ENCODE measurements at regions not wholly inside any gene's neighbourhood (a gene's known extent, or its start where the extent isn't known, plus 50 kb on each side); places are given as distances from the start of the nearest gene placed in this dataset.

DNA sequence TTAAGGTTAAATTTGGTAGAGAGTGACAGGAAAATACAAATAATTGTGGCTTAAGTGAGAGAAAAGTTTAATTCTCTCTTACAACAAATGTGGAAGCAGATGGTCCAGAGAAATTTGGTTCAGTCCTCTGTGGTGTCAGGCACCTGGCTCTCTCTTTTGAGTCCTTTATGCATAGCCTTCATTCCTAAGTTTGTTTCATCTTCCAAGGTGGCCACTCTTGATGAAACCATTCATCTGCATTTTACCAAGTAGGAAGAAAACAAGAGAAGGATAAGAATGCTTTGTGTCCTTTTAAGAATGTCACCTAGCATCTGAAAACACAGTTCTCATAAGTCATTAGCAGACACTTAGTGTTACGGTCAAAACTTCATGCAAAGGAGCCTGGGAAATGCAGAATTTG lies 442.5 kb downstream of the CCER1 start:
- CTCF ChIA-PET = no interaction called here
- DNase-seq (ENCODE audit: low read depth, low spot score) (no peak), FAIRE-seq (no peak)
- Histone ChIP-seq H3K9me1 (replicated peaks; ENCODE audit: control insufficient read depth, extremely low read depth, insufficient read depth, low read length) (no peaks in the 10 kb centered on the region), H4K20me1 (replicated peaks; ENCODE audit: control insufficient read depth, extremely low read depth, insufficient read depth, low read length) (no peaks in the 10 kb centered on the region), H3K27ac (ENCODE audit: insufficient read depth, low read depth, low read length) (no peak overlapping the region), H3K9me3 (replicated peaks; ENCODE audit: control insufficient read depth, insufficient read depth, low read length) (no peaks in the 10 kb centered on the region), H2AFZ (ENCODE audit: low read depth, low read length) (no peak overlapping the region), H3K36me3 (ENCODE audit: control insufficient read depth in 2 of 2, extremely low read depth in 1 of 2, insufficient read depth in 2 of 2, low read length in 2 of 2) (no peaks in the 10 kb centered on the region), H3K9ac (replicated peaks; ENCODE audit: extremely low read depth, insufficient read depth, low read length) (no peak overlapping the region), H3K4me1 (ENCODE audit: control insufficient read depth, extremely low read depth, insufficient read depth, low read length) (peaks cover 20% of the 10 kb centered on the region), H3K27me3 (ENCODE audit: control insufficient read depth in 2 of 2, insufficient read depth in 2 of 2, low read length in 2 of 2) (no peaks in the 10 kb centered on the region), H3K4me3 (replicated peaks in 1 of 3; ENCODE audit: insufficient read depth in 1 of 3, low read depth in 1 of 3, low read length in 3 of 3) (no peak overlapping the region), H3K4me2 (ENCODE audit: insufficient read depth, low read length) (no peak overlapping the region), H3K79me2 (ENCODE audit: control insufficient read depth, insufficient read depth, low read length) (no peaks in the 10 kb centered on the region)
- intact Hi-C loops (cut with micrococcal nuclease) = loop anchor here (10.0 kb wide), 1 partner anchor 188 kb away; no protein-coding TSS in a partner anchor
- no TSS peak for BruUV-seq (replicated peaks)
- POLR2A ChIA-PET = no interaction called here
- no peak for TF ChIP-seq FOS (IDR thresholded peaks at IDR 0.05; ENCODE audit: borderline replicate concordance, insufficient read depth, low read length)
- TF ChIP-seq POLR2A (IDR thresholded peaks at IDR 0.05; ENCODE audit: low read depth, low read length) = no peak
- TF ChIP-seq, protein P1, sequence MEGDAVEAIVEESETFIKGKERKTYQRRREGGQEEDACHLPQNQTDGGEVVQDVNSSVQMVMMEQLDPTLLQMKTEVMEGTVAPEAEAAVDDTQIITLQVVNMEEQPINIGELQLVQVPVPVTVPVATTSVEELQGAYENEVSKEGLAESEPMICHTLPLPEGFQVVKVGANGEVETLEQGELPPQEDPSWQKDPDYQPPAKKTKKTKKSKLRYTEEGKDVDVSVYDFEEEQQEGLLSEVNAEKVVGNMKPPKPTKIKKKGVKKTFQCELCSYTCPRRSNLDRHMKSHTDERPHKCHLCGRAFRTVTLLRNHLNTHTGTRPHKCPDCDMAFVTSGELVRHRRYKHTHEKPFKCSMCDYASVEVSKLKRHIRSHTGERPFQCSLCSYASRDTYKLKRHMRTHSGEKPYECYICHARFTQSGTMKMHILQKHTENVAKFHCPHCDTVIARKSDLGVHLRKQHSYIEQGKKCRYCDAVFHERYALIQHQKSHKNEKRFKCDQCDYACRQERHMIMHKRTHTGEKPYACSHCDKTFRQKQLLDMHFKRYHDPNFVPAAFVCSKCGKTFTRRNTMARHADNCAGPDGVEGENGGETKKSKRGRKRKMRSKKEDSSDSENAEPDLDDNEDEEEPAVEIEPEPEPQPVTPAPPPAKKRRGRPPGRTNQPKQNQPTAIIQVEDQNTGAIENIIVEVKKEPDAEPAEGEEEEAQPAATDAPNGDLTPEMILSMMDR (IDR thresholded peaks at IDR 0.05; ENCODE audit: extremely low read depth in 1 of 2, insufficient read depth in 1 of 2, low read depth in 1 of 2, low read length in 2 of 2) = no peak
- no peak for TF ChIP-seq EZH2 (IDR thresholded peaks at IDR 0.05; ENCODE audit: borderline replicate concordance, low read depth, low read length, severe bottlenecking)
- TF ChIP-seq, protein P2, sequence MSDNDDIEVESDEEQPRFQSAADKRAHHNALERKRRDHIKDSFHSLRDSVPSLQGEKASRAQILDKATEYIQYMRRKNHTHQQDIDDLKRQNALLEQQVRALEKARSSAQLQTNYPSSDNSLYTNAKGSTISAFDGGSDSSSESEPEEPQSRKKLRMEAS (IDR thresholded peaks at IDR 0.05; ENCODE audit: insufficient read depth, insufficient read length) = no peak
- no peak for TF ChIP-seq POLR2AphosphoS5 (IDR thresholded peaks at IDR 0.05; ENCODE audit: insufficient read depth, low read depth, low read length)
- no peak for TF ChIP-seq JUN (IDR thresholded peaks at IDR 0.05; ENCODE audit: borderline replicate concordance, insufficient read depth, insufficient read length, low read depth)
- dilution Hi-C loops (cut with MboI; ENCODE audit: extremely low pct_ligation_motif_present, low sequenced_read_pairs) = no loop called here
